ENCODE measurements at regions not wholly inside any gene's neighbourhood (a gene's known extent, or its start where the extent isn't known, plus 50 kb on each side); places are given as distances from the start of the nearest gene placed in this dataset.

GRCh38 chr9:73344060-73344459 lies 192.4 kb downstream of the ANXA1 start:
- POLR2A ChIA-PET = no interaction called here
- H3K27me3 Mint-ChIP-seq = no peaks in the 10 kb centered on the region
- no peak overlapping the region for H3K4me2 ChIP-seq (replicated peaks; ENCODE audit: low read depth, low read length, poor library complexity, severe bottlenecking)
- intact Hi-C loops (cut with micrococcal nuclease) = no loop called here
- H4K20me1 ChIP-seq (ENCODE audit: control insufficient read depth, insufficient read depth, low read length, poor library complexity, severe bottlenecking) = no peaks in the 10 kb centered on the region
- H3K9ac ChIP-seq (ENCODE audit: low read length) = no peak overlapping the region
- no peak overlapping the region for H3K27ac Mint-ChIP-seq
- ATAC-seq (ENCODE audit: low read depth) (no peak), DNase-seq (no peak)
- H3K36me3 ChIP-seq (replicated peaks in 1 of 2; ENCODE audit: control extremely low read depth in 1 of 2, control insufficient read depth in 1 of 2, extremely low read depth in 1 of 2, insufficient read depth in 2 of 2, low read length in 1 of 2) = no peaks in the 10 kb centered on the region
- no CpG with 5 or more reads among the region's 3 CpGs for WGBS (ENCODE audit: insufficient coverage)
- no peak overlapping the region for H3K4me3 ChIP-seq (ENCODE audit: control extremely low read depth in 1 of 5, extremely low read depth in 1 of 5, insufficient read depth in 1 of 5, low read depth in 2 of 5, low read length in 4 of 5)
- H3K9me3 ChIP-seq (ENCODE audit: control extremely low read depth in 1 of 3, control insufficient read depth in 2 of 3, insufficient read depth in 1 of 3, low read length in 2 of 3) = no peaks in the 10 kb centered on the region
- H3K27me3 ChIP-seq (replicated peaks in 1 of 4; ENCODE audit: control extremely low read depth in 1 of 4, control insufficient read depth in 3 of 4, insufficient read depth in 4 of 4, low read length in 3 of 4) = no peaks in the 10 kb centered on the region
- H3K27ac ChIP-seq (ENCODE audit: low read length in 2 of 2) = no peak overlapping the region
- no peak overlapping the region for H3K4me3 Mint-ChIP-seq
- no peaks in the 10 kb centered on the region for H3K4me1 ChIP-seq (ENCODE audit: control insufficient read depth in 2 of 2, insufficient read depth in 2 of 2, low read length in 2 of 2)
- CTCF ChIA-PET = no interaction called here
- no peak overlapping the region for H2AFZ ChIP-seq (ENCODE audit: insufficient read depth, low read depth, low read length, poor library complexity, severe bottlenecking)
- TF ChIP-seq EZH2 (IDR thresholded peaks at IDR 0.05; ENCODE audit: borderline replicate concordance, insufficient read depth, low read depth, low read length, poor library complexity, severe bottlenecking) (no peak), CTCF (IDR thresholded peaks at IDR 0.05) (no peak)
- no peaks in the 10 kb centered on the region for H3K79me2 ChIP-seq (ENCODE audit: control insufficient read depth, insufficient read depth, low read length)
- no peaks in the 10 kb centered on the region for H3K4me1 Mint-ChIP-seq
- no peaks in the 10 kb centered on the region for H3K9me3 Mint-ChIP-seq (ENCODE audit: insufficient read depth)

GRCh38 chr9:73347123-73347522 lies 195.5 kb downstream of the ANXA1 start:
- Mint-ChIP-seq H3K27ac (no peak overlapping the region), H3K4me3 (no peak overlapping the region), H3K4me1 (no peaks in the 10 kb centered on the region), H3K27me3 (no peaks in the 10 kb centered on the region), H3K9me3 (ENCODE audit: insufficient read depth) (no peaks in the 10 kb centered on the region)
- H3K9me3 ChIP-seq (ENCODE audit: control extremely low read depth in 1 of 3, control insufficient read depth in 2 of 3, insufficient read depth in 1 of 3, low read length in 2 of 3) = no peaks in the 10 kb centered on the region
- no peaks in the 10 kb centered on the region for H3K36me3 ChIP-seq (replicated peaks in 1 of 2; ENCODE audit: control extremely low read depth in 1 of 2, control insufficient read depth in 1 of 2, extremely low read depth in 1 of 2, insufficient read depth in 2 of 2, low read length in 1 of 2)
- ChIA-PET POLR2A (no interaction called here), CTCF (no interaction called here)
- no peak overlapping the region for H3K4me3 ChIP-seq (ENCODE audit: control extremely low read depth in 1 of 5, extremely low read depth in 1 of 5, insufficient read depth in 1 of 5, low read depth in 2 of 5, low read length in 4 of 5)
- no peak overlapping the region for H3K9ac ChIP-seq (ENCODE audit: low read length)
- no peak overlapping the region for H3K4me2 ChIP-seq (replicated peaks; ENCODE audit: low read depth, low read length, poor library complexity, severe bottlenecking)
- no peaks in the 10 kb centered on the region for H3K79me2 ChIP-seq (ENCODE audit: control insufficient read depth, insufficient read depth, low read length)
- H4K20me1 ChIP-seq (ENCODE audit: control insufficient read depth, insufficient read depth, low read length, poor library complexity, severe bottlenecking) = no peaks in the 10 kb centered on the region
- no peak for ATAC-seq (ENCODE audit: low read depth)
- H3K27me3 ChIP-seq (replicated peaks in 1 of 4; ENCODE audit: control extremely low read depth in 1 of 4, control insufficient read depth in 3 of 4, insufficient read depth in 4 of 4, low read length in 3 of 4) = no peaks in the 10 kb centered on the region
- intact Hi-C loops (cut with micrococcal nuclease) = no loop called here
- H3K4me1 ChIP-seq (ENCODE audit: control insufficient read depth in 2 of 2, insufficient read depth in 2 of 2, low read length in 2 of 2) = no peaks in the 10 kb centered on the region
- TF ChIP-seq CTCF (IDR thresholded peaks at IDR 0.05) (no peak), EZH2 (IDR thresholded peaks at IDR 0.05; ENCODE audit: borderline replicate concordance, insufficient read depth, low read depth, low read length, poor library complexity, severe bottlenecking) (no peak)
- 85% methylated on average over 2 of the region's 4 CpGs for WGBS (ENCODE audit: insufficient coverage)
- DNase-seq = no peak
- no peak overlapping the region for H2AFZ ChIP-seq (ENCODE audit: insufficient read depth, low read depth, low read length, poor library complexity, severe bottlenecking)
- H3K27ac ChIP-seq (ENCODE audit: low read length in 2 of 2) = no peak overlapping the region
